BLaER1 treated with 17β-estradiol and CSF1 and Interleukin-3, amounts not matched to agents 10 nM and 100 nM (cell line): ENCODE measurements at regions not wholly inside any gene's neighbourhood (a gene's known extent, or its start where the extent isn't known, plus 50 kb on each side); places are given as distances from the start of the nearest gene placed in this dataset.

Experiments used
- H3K27ac ChIP-seq, 11 experiments: shearing (Covaris generic); formaldehyde crosslinking; 2 replicates each; pipeline ENCODE4 v1.8.1; 2022
- H3K27me3 ChIP-seq, 11 experiments: shearing (Covaris generic); formaldehyde crosslinking; 2 replicates each; pipeline ENCODE4 v1.8.1; 2022
- H3K36me3 ChIP-seq, 11 experiments: shearing (Covaris generic); formaldehyde crosslinking; 2 replicates each; pipeline ENCODE4 v1.8.1; 2022
- H3K4me1 ChIP-seq, 10 experiments: shearing (Covaris generic); formaldehyde crosslinking; 2 replicates each; pipeline ENCODE4 v1.8.1; 2022
- H3K4me2 ChIP-seq, 11 experiments: shearing (Covaris generic); formaldehyde crosslinking; 2 replicates each; pipeline ENCODE4 v1.8.1; 2022
- H3K4me3 ChIP-seq, 10 experiments: shearing (Covaris generic); formaldehyde crosslinking; 2 replicates each; pipeline ENCODE4 v1.8.1; 2022
- H3K9ac ChIP-seq, 11 experiments: shearing (Covaris generic); formaldehyde crosslinking; 2 replicates each; pipeline ENCODE4 v1.8.1; 2022
- H3K9me3 ChIP-seq, 11 experiments: shearing (Covaris generic); formaldehyde crosslinking; replicated peaks in 1 of 11; 2 replicates each; pipeline ENCODE4 v1.8.1; 2022
- H4K20me1 ChIP-seq, 11 experiments: shearing (Covaris generic); formaldehyde crosslinking; 2 replicates each; pipeline ENCODE4 v1.8.1; 2022
- Cebpa-rat ChIP-seq, 11 experiments: shearing (Covaris generic); IDR thresholded peaks; 2 replicates each; pipeline ENCODE4 v1.8.1; 2022

GRCh38 chr2:163852616-163853015 lies 116.8 kb upstream of the FIGN start:
- Histone ChIP-seq H3K9me3 (peaks cover 0 to 11% (median 3%) of the 10 kb centered on the region in 11 experiments; a peak in 6 of 22 replicates), H3K4me1 (peaks cover 0 to 12% (median 3%) of the 10 kb centered on the region in 10 experiments; a peak in 6 of 20 replicates), H3K27me3 (no peaks in the 10 kb centered on the region), H3K27ac (no peak overlapping the region), H3K36me3 (no peaks in the 10 kb centered on the region), H4K20me1 (no peaks in the 10 kb centered on the region), H3K4me2 (no peak overlapping the region), H3K9ac (no peak overlapping the region), H3K4me3 (no peak overlapping the region)
- no peak for TF ChIP-seq Cebpa-rat (IDR thresholded peaks at IDR 0.05)

GRCh38 chr2:163849756-163850435 lies 114.1 kb upstream of the FIGN start:
- Histone ChIP-seq H3K4me2 (no peak overlapping the region), H3K36me3 (no peaks in the 10 kb centered on the region), H3K4me3 (no peak overlapping the region), H3K9me3 (peaks cover 0 to 11% (median 3%) of the 10 kb centered on the region in 11 experiments; a peak in 6 of 22 replicates), H3K4me1 (no peaks in the 10 kb centered on the region), H3K27ac (no peak overlapping the region), H4K20me1 (no peaks in the 10 kb centered on the region), H3K27me3 (no peaks in the 10 kb centered on the region), H3K9ac (no peak overlapping the region)
- no peak for TF ChIP-seq Cebpa-rat (IDR thresholded peaks at IDR 0.05)

GRCh38 chr2:163838890-163839289 lies 103.1 kb upstream of the FIGN start:
- H3K9ac ChIP-seq, result no peak overlapping the region
- H4K20me1 ChIP-seq, result no peaks in the 10 kb centered on the region
- H3K27ac ChIP-seq, result no peak overlapping the region
- no peak overlapping the region for H3K4me3 ChIP-seq
- no peaks in the 10 kb centered on the region for H3K9me3 ChIP-seq
- H3K4me2 ChIP-seq, result no peak overlapping the region
- H3K27me3 ChIP-seq, result no peaks in the 10 kb centered on the region
- TF ChIP-seq Cebpa-rat (IDR thresholded peaks at IDR 0.05), result no peak
- no peaks in the 10 kb centered on the region for H3K36me3 ChIP-seq
- H3K4me1 ChIP-seq, result no peaks in the 10 kb centered on the region

GRCh38 chr2:163836167-163836566 lies 100.4 kb upstream of the FIGN start:
- Histone ChIP-seq H3K36me3 (no peaks in the 10 kb centered on the region), H3K4me1 (no peaks in the 10 kb centered on the region), H3K27me3 (no peaks in the 10 kb centered on the region), H3K27ac (no peak overlapping the region), H3K4me3 (no peak overlapping the region), H4K20me1 (no peaks in the 10 kb centered on the region), H3K9ac (no peak overlapping the region), H3K9me3 (no peaks in the 10 kb centered on the region), H3K4me2 (no peak overlapping the region)
- TF ChIP-seq Cebpa-rat (IDR thresholded peaks at IDR 0.05), result no peak

DNA sequence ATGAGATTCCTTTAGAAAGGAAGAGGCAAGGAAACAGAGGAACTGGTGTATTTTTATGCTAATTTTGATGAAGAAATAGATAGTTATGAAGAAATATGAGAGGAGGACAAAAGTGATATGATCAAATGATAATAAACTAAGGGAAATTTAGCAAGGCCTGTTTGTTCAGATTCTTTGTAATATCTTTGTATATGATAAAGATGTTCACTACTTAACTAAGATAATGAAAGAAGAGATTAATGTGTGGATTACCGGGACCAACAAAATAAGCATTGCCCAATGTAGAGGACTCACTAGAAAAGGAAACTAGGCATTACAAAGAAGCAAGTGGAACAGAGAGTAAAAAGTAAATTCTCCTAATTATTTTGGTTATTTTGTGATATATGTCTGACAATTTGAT lies 99.0 kb upstream of the FIGN start:
- peaks cover 0 to 8% (median 0%) of the 10 kb centered on the region in 11 experiments; a peak in 1 of 22 replicates for H3K9me3 ChIP-seq
- no peaks in the 10 kb centered on the region for H3K36me3 ChIP-seq
- no peaks in the 10 kb centered on the region for H3K4me1 ChIP-seq
- no peaks in the 10 kb centered on the region for H3K27me3 ChIP-seq
- TF ChIP-seq Cebpa-rat (IDR thresholded peaks at IDR 0.05), result no peak
- no peaks in the 10 kb centered on the region for H4K20me1 ChIP-seq
- no peak overlapping the region for H3K4me3 ChIP-seq
- no peak overlapping the region for H3K9ac ChIP-seq
- no peak overlapping the region for H3K4me2 ChIP-seq
- H3K27ac ChIP-seq, result no peak overlapping the region

DNA sequence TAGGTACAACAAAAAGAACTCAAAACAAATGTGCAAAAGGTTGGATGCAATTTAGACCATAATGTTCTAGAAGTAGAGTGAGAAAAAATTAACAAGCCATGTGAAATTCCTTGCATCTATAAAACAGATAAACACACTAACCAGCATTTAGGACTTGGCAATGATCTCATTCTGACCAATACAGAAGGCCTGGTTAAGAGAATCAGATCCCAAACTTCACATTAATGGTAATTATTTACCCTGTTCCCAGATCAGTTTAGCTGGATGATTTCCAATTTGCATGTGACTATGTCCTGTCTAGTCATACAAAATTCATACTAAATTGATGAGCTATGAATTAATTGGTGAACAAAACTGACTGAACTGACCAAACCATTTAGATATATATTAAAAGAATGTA lies 98.4 kb upstream of the FIGN start:
- Histone ChIP-seq H3K36me3 (no peaks in the 10 kb centered on the region), H3K9me3 (peaks cover 0 to 8% (median 0%) of the 10 kb centered on the region in 11 experiments; a peak in 1 of 22 replicates), H3K4me3 (no peak overlapping the region), H3K27me3 (no peaks in the 10 kb centered on the region), H4K20me1 (no peaks in the 10 kb centered on the region), H3K9ac (no peak overlapping the region), H3K4me1 (no peaks in the 10 kb centered on the region), H3K27ac (no peak overlapping the region), H3K4me2 (no peak overlapping the region)
- TF ChIP-seq Cebpa-rat (IDR thresholded peaks at IDR 0.05), result no peak

- TF ChIP-seq Cebpa-rat (IDR thresholded peaks at IDR 0.05), result no peak
- Histone ChIP-seq H3K9ac (no peak overlapping the region), H3K36me3 (no peaks in the 10 kb centered on the region), H3K27me3 (no peaks in the 10 kb centered on the region), H4K20me1 (no peaks in the 10 kb centered on the region), H3K4me1 (no peaks in the 10 kb centered on the region), H3K4me2 (no peak overlapping the region), H3K9me3 (peaks cover 0 to 19% (median 5%) of the 10 kb centered on the region in 11 experiments; a peak in 7 of 22 replicates), H3K27ac (no peak overlapping the region), H3K4me3 (no peak overlapping the region)
Measured at GRCh38 chr2:163828771-163829170, 93.0 kb upstream of the FIGN start.

GRCh38 chr2:163822033-163822432 lies 86.2 kb upstream of the FIGN start:
- no peak for TF ChIP-seq Cebpa-rat (IDR thresholded peaks at IDR 0.05)
- H3K4me3 ChIP-seq, result no peak overlapping the region
- no peaks in the 10 kb centered on the region for H3K4me1 ChIP-seq
- H3K36me3 ChIP-seq, result no peaks in the 10 kb centered on the region
- no peak overlapping the region for H3K4me2 ChIP-seq
- no peak overlapping the region for H3K9ac ChIP-seq
- H3K9me3 ChIP-seq, result peaks cover 0 to 6% (median 5%) of the 10 kb centered on the region in 11 experiments; a peak in 11 of 22 replicates
- H3K27ac ChIP-seq, result no peak overlapping the region
- no peaks in the 10 kb centered on the region for H3K27me3 ChIP-seq
- no peaks in the 10 kb centered on the region for H4K20me1 ChIP-seq

GRCh38 chr2:163812926-163813520 lies 77.2 kb upstream of the FIGN start:
- Histone ChIP-seq H3K27me3 (no peaks in the 10 kb centered on the region), H4K20me1 (no peaks in the 10 kb centered on the region), H3K9me3 (peaks cover 0 to 8% (median 5%) of the 10 kb centered on the region in 11 experiments; a peak in 11 of 22 replicates), H3K9ac (no peak overlapping the region), H3K27ac (no peak overlapping the region), H3K4me1 (no peaks in the 10 kb centered on the region), H3K4me2 (no peak overlapping the region), H3K4me3 (no peak overlapping the region), H3K36me3 (no peaks in the 10 kb centered on the region)
- no peak for TF ChIP-seq Cebpa-rat (IDR thresholded peaks at IDR 0.05)

DNA sequence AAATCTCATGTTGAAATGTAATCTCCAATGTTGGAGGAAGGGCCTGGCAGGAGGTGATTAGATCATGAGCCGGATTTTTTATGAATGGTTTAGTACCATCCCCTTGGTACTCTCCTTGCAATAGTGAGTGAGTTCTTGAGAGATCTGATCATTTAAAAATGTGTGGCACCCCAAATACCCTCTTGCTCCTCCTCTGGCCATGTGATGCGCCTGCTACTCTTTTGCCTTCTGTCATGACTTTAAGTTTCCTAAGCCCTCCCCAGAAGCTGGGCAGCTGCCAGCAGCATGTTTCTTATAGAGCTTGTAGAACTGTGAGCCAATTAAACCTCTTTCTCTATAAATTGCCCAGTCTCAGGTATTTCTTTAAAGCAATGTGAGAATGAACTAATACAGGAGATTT lies 72.6 kb upstream of the FIGN start:
- H3K4me2 ChIP-seq, result no peak overlapping the region
- H3K27me3 ChIP-seq, result no peaks in the 10 kb centered on the region

More for the DNA sequence above, 72.6 kb upstream of the FIGN start:
- Histone ChIP-seq H3K4me1 (no peaks in the 10 kb centered on the region), H3K36me3 (no peaks in the 10 kb centered on the region), H3K27ac (no peak overlapping the region), H3K9ac (no peak overlapping the region), H4K20me1 (no peaks in the 10 kb centered on the region), H3K4me3 (no peak overlapping the region), H3K9me3 (no peaks in the 10 kb centered on the region)
- TF ChIP-seq Cebpa-rat (IDR thresholded peaks at IDR 0.05), result no peak
